ENCODE measurements at regions not wholly inside any gene's neighbourhood (a gene's known extent, or its start where the extent isn't known, plus 50 kb on each side); places are given as distances from the start of the nearest gene placed in this dataset.

GRCh38 chr10:105908701-105909100, 1255.8 kb downstream of the SORCS1 start:
- no peak overlapping the region for H3K4me3 ChIP-seq
- H3K9me3 ChIP-seq, result no peaks in the 10 kb centered on the region
- no peak overlapping the region for H3K27ac ChIP-seq
- no peaks in the 10 kb centered on the region for H3K27me3 ChIP-seq
- H3K4me2 ChIP-seq, result no peak overlapping the region
- H3K9ac ChIP-seq, result no peak overlapping the region
- no peaks in the 10 kb centered on the region for H3K36me3 ChIP-seq
- H3K4me1 ChIP-seq, result no peaks in the 10 kb centered on the region
- no peaks in the 10 kb centered on the region for H4K20me1 ChIP-seq
- TF ChIP-seq Cebpa-rat (IDR thresholded peaks at IDR 0.05), result no peak

- Histone ChIP-seq H3K4me2 (no peak overlapping the region), H3K4me1 (no peaks in the 10 kb centered on the region), H3K27me3 (no peaks in the 10 kb centered on the region), H3K9me3 (no peaks in the 10 kb centered on the region), H3K36me3 (no peaks in the 10 kb centered on the region), H3K4me3 (no peak overlapping the region), H3K27ac (no peak overlapping the region), H3K9ac (no peak overlapping the region), H4K20me1 (no peaks in the 10 kb centered on the region)
- no peak for TF ChIP-seq Cebpa-rat (IDR thresholded peaks at IDR 0.05)
Observed at GRCh38 chr10:105885495-105885894, 1244.4 kb downstream of the SORCS3 start.

DNA sequence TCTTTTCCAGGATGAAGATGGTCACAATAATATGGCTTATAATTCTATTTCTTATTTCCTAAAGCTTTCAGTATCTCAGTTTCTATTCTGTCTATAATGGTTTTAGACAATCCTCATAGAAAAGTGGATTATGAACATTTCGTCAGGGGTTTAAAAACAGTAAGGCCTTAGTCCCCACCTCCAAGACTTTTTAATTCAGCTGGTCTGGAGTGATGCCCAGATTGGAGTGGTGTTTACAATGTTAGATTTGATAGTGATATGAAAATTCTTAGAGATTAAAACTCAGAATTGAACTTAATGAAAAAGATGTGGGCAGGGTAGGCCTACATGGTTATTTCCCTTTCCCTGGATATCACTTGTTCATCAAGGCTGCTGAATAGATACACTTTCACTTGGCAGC, 1238.3 kb downstream of the SORCS3 start:
- no peaks in the 10 kb centered on the region for H3K27me3 ChIP-seq
- TF ChIP-seq Cebpa-rat (IDR thresholded peaks at IDR 0.05), result no peak
- no peak overlapping the region for H3K4me3 ChIP-seq
- no peaks in the 10 kb centered on the region for H3K4me1 ChIP-seq
- H3K36me3 ChIP-seq, result no peaks in the 10 kb centered on the region
- no peak overlapping the region for H3K9ac ChIP-seq
- H4K20me1 ChIP-seq, result no peaks in the 10 kb centered on the region
- no peak overlapping the region for H3K27ac ChIP-seq
- no peak overlapping the region for H3K4me2 ChIP-seq
- H3K9me3 ChIP-seq, result no peaks in the 10 kb centered on the region

DNA sequence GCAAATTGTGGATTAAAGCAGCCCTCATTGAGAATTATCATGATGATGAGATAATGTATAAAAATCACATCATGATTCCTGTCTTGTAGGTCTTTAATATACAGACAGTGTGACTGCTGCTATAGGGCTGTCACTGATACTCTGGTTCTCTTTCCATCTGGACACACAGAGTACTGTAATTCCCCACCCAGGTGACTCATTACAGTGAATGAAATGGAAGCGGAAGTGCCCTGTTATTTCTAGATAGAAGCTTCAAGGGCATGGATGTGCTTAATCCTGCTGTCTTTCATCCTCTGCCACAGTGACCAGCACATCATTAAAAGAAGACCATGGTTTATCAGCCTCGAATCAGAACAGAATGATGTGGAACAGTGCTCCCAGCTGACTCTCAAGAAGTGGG, 1234.0 kb downstream of the SORCS3 start:
- H3K27ac ChIP-seq, result no peak overlapping the region
- no peaks in the 10 kb centered on the region for H4K20me1 ChIP-seq
- TF ChIP-seq Cebpa-rat (IDR thresholded peaks at IDR 0.05), result no peak
- no peak overlapping the region for H3K9ac ChIP-seq
- no peak overlapping the region for H3K4me2 ChIP-seq
- no peak overlapping the region for H3K4me3 ChIP-seq
- no peaks in the 10 kb centered on the region for H3K27me3 ChIP-seq
- peaks cover 14% of the 10 kb centered on the region for H3K9me3 ChIP-seq
- no peaks in the 10 kb centered on the region for H3K4me1 ChIP-seq
- no peaks in the 10 kb centered on the region for H3K36me3 ChIP-seq

GRCh38 chr10:105872665-105873064, 1231.6 kb downstream of the SORCS3 start:
- Histone ChIP-seq H3K9me3 (peaks cover 14% of the 10 kb centered on the region), H3K36me3 (no peaks in the 10 kb centered on the region), H3K9ac (no peak overlapping the region), H3K4me1 (no peaks in the 10 kb centered on the region), H4K20me1 (no peaks in the 10 kb centered on the region), H3K4me2 (no peak overlapping the region), H3K27me3 (no peaks in the 10 kb centered on the region), H3K4me3 (no peak overlapping the region), H3K27ac (no peak overlapping the region)
- no peak for TF ChIP-seq Cebpa-rat (IDR thresholded peaks at IDR 0.05)

- Histone ChIP-seq H3K27ac (no peak overlapping the region), H3K4me2 (no peak overlapping the region), H3K4me3 (no peak overlapping the region), H3K27me3 (no peaks in the 10 kb centered on the region), H3K4me1 (no peaks in the 10 kb centered on the region), H3K9ac (no peak overlapping the region), H4K20me1 (no peaks in the 10 kb centered on the region), H3K9me3 (peaks cover 14% of the 10 kb centered on the region), H3K36me3 (no peaks in the 10 kb centered on the region)
- TF ChIP-seq Cebpa-rat (IDR thresholded peaks at IDR 0.05), result no peak
Observed at GRCh38 chr10:105868935-105869334, 1227.8 kb downstream of the SORCS3 start.

- H3K9me3 ChIP-seq, result no peaks in the 10 kb centered on the region
- no peaks in the 10 kb centered on the region for H4K20me1 ChIP-seq
- H3K9ac ChIP-seq, result no peak overlapping the region
- H3K36me3 ChIP-seq, result no peaks in the 10 kb centered on the region
- no peak overlapping the region for H3K27ac ChIP-seq
- H3K4me3 ChIP-seq, result no peak overlapping the region
- no peak for TF ChIP-seq Cebpa-rat (IDR thresholded peaks at IDR 0.05)
- no peaks in the 10 kb centered on the region for H3K4me1 ChIP-seq
- no peak overlapping the region for H3K4me2 ChIP-seq
- no peaks in the 10 kb centered on the region for H3K27me3 ChIP-seq
Observed at GRCh38 chr10:105864854-105865253, 1223.8 kb downstream of the SORCS3 start.

- no peak overlapping the region for H3K9ac ChIP-seq
- H3K9me3 ChIP-seq, result no peaks in the 10 kb centered on the region
- 0 out of 2 replicates have a peak, but pooled peaks cover 6% of the 10 kb centered on the region for H3K4me1 ChIP-seq
- no peaks in the 10 kb centered on the region for H3K27me3 ChIP-seq
- no peak for TF ChIP-seq Cebpa-rat (IDR thresholded peaks at IDR 0.05)
- no peaks in the 10 kb centered on the region for H3K36me3 ChIP-seq
- no peak overlapping the region for H3K27ac ChIP-seq
- H3K4me2 ChIP-seq, result no peak overlapping the region
- H4K20me1 ChIP-seq, result no peaks in the 10 kb centered on the region
- no peak overlapping the region for H3K4me3 ChIP-seq
Observed at GRCh38 chr10:105857268-105858264, 1216.5 kb downstream of the SORCS3 start.

DNA sequence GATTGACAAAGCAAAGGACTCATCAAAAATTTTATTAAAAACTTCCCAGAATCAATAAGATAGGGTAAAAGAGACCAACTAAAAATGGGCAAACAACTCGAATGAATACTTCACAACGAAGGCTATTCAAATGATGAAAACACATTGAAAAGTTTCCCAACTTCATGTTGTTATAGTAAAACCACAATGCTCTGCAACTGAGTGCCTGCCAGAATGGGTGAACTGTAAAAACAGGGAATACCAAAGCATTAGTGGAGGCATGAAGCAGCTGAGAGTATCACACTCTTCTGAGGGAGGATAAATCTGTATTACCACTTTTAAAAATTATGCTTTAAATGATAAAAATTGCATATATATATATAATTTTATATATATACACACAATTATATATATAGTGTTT, 1214.7 kb downstream of the SORCS3 start:
- no peak overlapping the region for H3K4me2 ChIP-seq
- TF ChIP-seq Cebpa-rat (IDR thresholded peaks at IDR 0.05), result no peak
- H3K27ac ChIP-seq, result no peak overlapping the region

More for the DNA sequence above, 1214.7 kb downstream of the SORCS3 start:
- Histone ChIP-seq H3K9ac (no peak overlapping the region), H4K20me1 (no peaks in the 10 kb centered on the region), H3K4me3 (no peak overlapping the region), H3K27me3 (no peaks in the 10 kb centered on the region), H3K9me3 (no peaks in the 10 kb centered on the region), H3K4me1 (0 out of 2 replicates have a peak, but pooled peaks cover 6% of the 10 kb centered on the region), H3K36me3 (no peaks in the 10 kb centered on the region)

Measured in BLaER1 (cell line).